IMR-90 (cell line): ENCODE measurements at regions not wholly inside any gene's neighbourhood (a gene's known extent, or its start where the extent isn't known, plus 50 kb on each side); places are given as distances from the start of the nearest gene placed in this dataset.

Experiments
- ATAC-seq: fragments of 200-7000 bp; cut with Tn5 transposase; 2 replicates; pipeline ENCODE4 v1.9.1; 2020; ENCODE audit warnings: low read depth, mild to moderate bottlenecking, moderate library complexity
- BruUV-seq: library from RNA; stranded (reverse); fragments of 400-500 nt; replicated peaks from 2 replicates; lab custom pipeline; 2021; lab: Mats Ljungman, UMichigan
- CTCF ChIA-PET: fragments of 300-600 bp; formaldehyde crosslinking; extraction: SDS; loops from one replicate; lab custom pipeline; 2021; ENCODE audit warnings: antibody characterized with exemption; lab: Yijun Ruan, JAX
- POLR2A ChIA-PET: fragments of 300-600 bp; sonication (Branson Sonifier 250); formaldehyde crosslinking; loops from one replicate; lab custom pipeline; 2022; ENCODE audit warnings: antibody characterized with exemption; ENCODE audit not compliant: unreplicated experiment; lab: Charles Lee
- DNase-seq: peaks from one replicate; pipeline ENCODE4 v3.0.0; 2013
- H2AFZ ChIP-seq: replicated peaks from 2 replicates; pipeline ENCODE3; 2013; ENCODE audit warnings: low read length, mild to moderate bottlenecking; ENCODE audit not compliant: poor library complexity
- H2AK5ac ChIP-seq: 2 replicates; pipeline ENCODE4 v1.6.1; 2013; ENCODE audit warnings: low read depth, low read length, inconsistent platforms
- H2AK9ac ChIP-seq: replicated peaks from 2 replicates; pipeline ENCODE3; 2013; ENCODE audit warnings: mild to moderate bottlenecking, low read depth, low read length, moderate library complexity; ENCODE audit not compliant: poor library complexity
- H2BK120ac ChIP-seq: 2 replicates; pipeline ENCODE4 v1.6.1; 2013; ENCODE audit warnings: low read depth, low read length, inconsistent platforms
- H2BK15ac ChIP-seq: 3 replicates; pipeline ENCODE4 v1.6.1; 2013; ENCODE audit warnings: low read depth, low read length, inconsistent platforms
- H2BK20ac ChIP-seq: 2 replicates; pipeline ENCODE4 v1.6.1; 2013; ENCODE audit warnings: low read depth, mild to moderate bottlenecking, inconsistent platforms, low read length, moderate library complexity
- H2BK5ac ChIP-seq: 2 replicates; pipeline ENCODE4 v1.6.1; 2013; ENCODE audit warnings: mild to moderate bottlenecking, low read depth, low read length, inconsistent platforms; ENCODE audit not compliant: poor library complexity, severe bottlenecking
- H3K14ac ChIP-seq: replicated peaks from 2 replicates; pipeline ENCODE4 v1.6.1; 2013; ENCODE audit warnings: low read depth, low read length, inconsistent platforms
- H3K18ac ChIP-seq: 2 replicates; pipeline ENCODE4 v1.6.1; 2013; ENCODE audit warnings: low read depth, low read length, control low read depth
- H3K23ac ChIP-seq: 2 replicates; pipeline ENCODE4 v1.6.1; 2013; ENCODE audit warnings: low read depth, low read length, inconsistent platforms
- H3K27ac ChIP-seq: 2 replicates; pipeline ENCODE4 v1.5.1; 2013; ENCODE audit warnings: mild to moderate bottlenecking, control low read depth, low read length; ENCODE audit not compliant: insufficient read depth
- H3K27me3 ChIP-seq: 2 replicates; pipeline ENCODE4 v1.6.1; 2013; ENCODE audit warnings: low read length; ENCODE audit not compliant: control insufficient read depth, insufficient read depth
- H3K36me3 ChIP-seq: 2 replicates; pipeline ENCODE4 v1.6.1; 2013; ENCODE audit warnings: low read length, mixed read lengths; ENCODE audit not compliant: control insufficient read depth, insufficient read depth
- H3K4ac ChIP-seq: 2 replicates; pipeline ENCODE4 v1.6.1; 2013; ENCODE audit warnings: low read depth, low read length, inconsistent platforms
- H3K4me1 ChIP-seq: 2 replicates; pipeline ENCODE4 v1.6.1; 2013; ENCODE audit warnings: low read length, mixed read lengths; ENCODE audit not compliant: control insufficient read depth, insufficient read depth
- H3K4me2 ChIP-seq: 2 replicates; pipeline ENCODE4 v1.6.1; 2013; ENCODE audit warnings: low read depth, mild to moderate bottlenecking, control low read depth, low read length, moderate library complexity
- H3K4me3 ChIP-seq: 2 replicates; pipeline ENCODE4 v1.5.1; 2013; ENCODE audit warnings: low read depth, mild to moderate bottlenecking, control low read depth, low read length, moderate library complexity; ENCODE audit not compliant: insufficient read depth
- H3K56ac ChIP-seq: 2 replicates; pipeline ENCODE4 v1.6.1; 2013; ENCODE audit warnings: low read length, inconsistent platforms; ENCODE audit not compliant: insufficient read depth; ENCODE audit errors: extremely low read depth
- H3K79me1 ChIP-seq, 2 experiments: 2 replicates each; pipeline ENCODE4 v1.6.1; 2013; ENCODE audit warnings: low read length in 2 of 2, inconsistent platforms in 1 of 2, low read depth in 1 of 2
- H3K9ac ChIP-seq: 2 replicates; pipeline ENCODE4 v1.6.1; 2013; ENCODE audit warnings: low read depth, low read length, control low read depth
- H3K9me1 ChIP-seq: 2 replicates; pipeline ENCODE4 v1.6.1; 2013; ENCODE audit warnings: low read length, inconsistent platforms; ENCODE audit not compliant: insufficient read depth
- H3K9me3 ChIP-seq: 2 replicates; pipeline ENCODE4 v1.6.1; 2013; ENCODE audit warnings: low read length; ENCODE audit not compliant: control insufficient read depth, insufficient read depth
- H4K20me1 ChIP-seq: 2 replicates; pipeline ENCODE4 v1.6.1; 2013; ENCODE audit warnings: low read length, inconsistent platforms; ENCODE audit not compliant: insufficient read depth
- H4K5ac ChIP-seq: 2 replicates; pipeline ENCODE4 v1.6.1; 2013; ENCODE audit warnings: mild to moderate bottlenecking, low read depth, low read length, control low read depth
- H4K8ac ChIP-seq, 2 experiments: 2 replicates each; pipeline ENCODE4 v1.6.1; 2013; ENCODE audit warnings: low read depth in 2 of 2, low read length in 2 of 2, control low read depth in 1 of 2, inconsistent platforms in 1 of 2
- H4K91ac ChIP-seq: 2 replicates; pipeline ENCODE4 v1.6.1; 2013; ENCODE audit warnings: low read depth, low read length, inconsistent platforms; ENCODE audit not compliant: insufficient read depth
- BHLHE40 ChIP-seq: fragments of 150-350 bp; IDR thresholded peaks from 2 replicates; pipeline ENCODE4 v1.6.1; 2016; ENCODE audit warnings: mild to moderate bottlenecking, low read depth, low read length
- CEBPB ChIP-seq: IDR thresholded peaks from 2 replicates; pipeline ENCODE4 v1.6.1; 2012; ENCODE audit warnings: low read depth, low read length, improper control_type of control experiment
- CHD1 ChIP-seq: IDR thresholded peaks from 2 replicates; pipeline ENCODE4 v1.6.1; 2012; ENCODE audit warnings: low read depth, low read length, improper control_type of control experiment
- CTCF ChIP-seq: conservative IDR thresholded peaks from 2 replicates; pipeline ENCODE4 v1.5.1; 2012; ENCODE audit warnings: mild to moderate bottlenecking, low read depth, low read length, improper control_type of control experiment
- ELK1 ChIP-seq: fragments of 150-350 bp; IDR thresholded peaks from 2 replicates; pipeline ENCODE4 v1.6.1; 2016; ENCODE audit warnings: low read depth, mild to moderate bottlenecking, low read length, moderate library complexity, borderline replicate concordance
- FOS ChIP-seq: fragments of 150-350 bp; IDR thresholded peaks from 2 replicates; pipeline ENCODE4 v1.6.1; 2016; ENCODE audit warnings: low read depth, low read length
- MAZ ChIP-seq: IDR thresholded peaks from 2 replicates; pipeline ENCODE4 v1.6.1; 2012; ENCODE audit warnings: low read depth, mild to moderate bottlenecking, low read length, improper control_type of control experiment, moderate library complexity, borderline replicate concordance
- MXI1 ChIP-seq: IDR thresholded peaks from 2 replicates; pipeline ENCODE4 v1.6.1; 2012; ENCODE audit warnings: low read depth, mild to moderate bottlenecking, low read length, moderate library complexity, borderline replicate concordance
- NFE2L2 ChIP-seq: fragments of 150-350 bp; IDR thresholded peaks from 2 replicates; pipeline ENCODE4 v1.6.1; 2016; ENCODE audit warnings: low read depth, mild to moderate bottlenecking, low read length
- POLR2A ChIP-seq: IDR thresholded peaks from 2 replicates; pipeline ENCODE4 v1.6.1; 2012; ENCODE audit warnings: mild to moderate bottlenecking, low read depth, low read length
- RAD21 ChIP-seq: IDR thresholded peaks from 2 replicates; pipeline ENCODE4 v1.6.1; 2012; ENCODE audit warnings: low read length, improper control_type of control experiment
- RCOR1 ChIP-seq: IDR thresholded peaks from 2 replicates; pipeline ENCODE4 v1.6.1; 2012; ENCODE audit warnings: mild to moderate bottlenecking, low read length, improper control_type of control experiment; ENCODE audit not compliant: insufficient replicate concordance
- RFX5 ChIP-seq: IDR thresholded peaks from 2 replicates; pipeline ENCODE4 v1.8.0; 2012; ENCODE audit warnings: low read depth, mild to moderate bottlenecking, low read length, moderate library complexity
- SMC3 ChIP-seq: fragments of 150-350 bp; IDR thresholded peaks from 2 replicates; pipeline ENCODE4 v1.6.1; 2016; ENCODE audit warnings: low read depth, mild to moderate bottlenecking, antibody characterized with exemption, low read length, moderate library complexity
- USF2 ChIP-seq: fragments of 150-350 bp; IDR thresholded peaks from 2 replicates; pipeline ENCODE4 v1.6.1; 2017; ENCODE audit warnings: mild to moderate bottlenecking, antibody characterized with exemption, low read length, low read depth
- WGBS, 2 experiments: methylation state at CpG; one replicate each; pipeline versions ENCODE4 v1.1.5 to v1.1.7; 2013; ENCODE audit warnings: missing lambda C conversion rate in 2 of 2; ENCODE audit not compliant: insufficient read length in 1 of 2; ENCODE audit errors: extremely low coverage in 2 of 2; 5-methylcytosine and 5-hydroxymethylcytosine counted together
- dilution Hi-C: fragments of 300-500 bp; cut with HindIII; formaldehyde crosslinking; loops from one replicate; pipeline ENCODE4 v1.14.3; 2018; ENCODE audit warnings: low sequenced_read_pairs; ENCODE audit not compliant: unreplicated experiment
- in situ Hi-C: fragments of 300-500 bp; cut with MboI; formaldehyde crosslinking; loops from 3 replicates; pipeline ENCODE4 v1.14.3; 2019; ENCODE audit warnings: low sequenced_read_pairs, inconsistent platforms, mixed read lengths
- intact Hi-C: fragments of 100-400 bp; cut with micrococcal nuclease; formaldehyde crosslinking; loops from 2 replicates; pipeline ENCODE4 v1.10.0; 2022

- Histone ChIP-seq H3K79me1 (no peaks in the 10 kb centered on the region), H2BK15ac (no peak overlapping the region), H2AK9ac (no peak overlapping the region), H3K27ac (no peak overlapping the region), H3K9me3 (peaks cover 16% of the 10 kb centered on the region), H2BK5ac (no peak overlapping the region), H2AK5ac (no peak overlapping the region), H3K23ac (no peak overlapping the region), H3K27me3 (no peaks in the 10 kb centered on the region), H3K4me3 (no peak overlapping the region), H4K91ac (no peak overlapping the region), H3K56ac (no peak overlapping the region), H3K18ac (no peak overlapping the region), H2BK120ac (no peak overlapping the region), H3K9ac (no peak overlapping the region), H3K4me1 (no peaks in the 10 kb centered on the region), H3K9me1 (no peaks in the 10 kb centered on the region), H3K36me3 (no peaks in the 10 kb centered on the region), H4K5ac (no peak overlapping the region), H4K20me1 (no peaks in the 10 kb centered on the region), H3K4me2 (no peak overlapping the region), H2AFZ (no peak overlapping the region), H3K4ac (no peak overlapping the region), H3K14ac (no peak overlapping the region), H2BK20ac (no peak overlapping the region), H4K8ac (no peak overlapping the region)
- no peak for ATAC-seq
- intact Hi-C loops: no loop called here
- CTCF ChIA-PET: interaction anchor here (0.7 kb wide), 1 partner anchor 19 kb away, joined by 4 read pairs; no protein-coding TSS in a partner anchor
- in situ Hi-C loops: no loop called here
- dilution Hi-C loops: no loop called here
- WGBS, 2 experiments: 60% methylated on average over 2 of the region's 7 CpGs; no CpG with 5 or more reads in 1 of the 2 experiments
- DNase-seq: no peak
- no TSS peak for BruUV-seq
- POLR2A ChIA-PET: no interaction called here
- TF ChIP-seq NFE2L2: no peak
- no peak for TF ChIP-seq ELK1
- no peak for TF ChIP-seq RCOR1
- no peak for TF ChIP-seq SMC3
- no peak for TF ChIP-seq MAZ
- TF ChIP-seq RAD21: no peak
- TF ChIP-seq RFX5: no peak
- TF ChIP-seq BHLHE40: no peak
- no peak for TF ChIP-seq MXI1
- no peak for TF ChIP-seq CTCF
- TF ChIP-seq CEBPB: no peak
- TF ChIP-seq FOS: no peak
- no peak for TF ChIP-seq POLR2A
- TF ChIP-seq CHD1: no peak
- TF ChIP-seq USF2: no peak
Observed at GRCh38 chr1:60679524-60680375, 402.6 kb upstream of the NFIA start.
